B cell (primary cell): ENCODE measurements at regions not wholly inside any gene's neighbourhood (a gene's known extent, or its start where the extent isn't known, plus 50 kb on each side); places are given as distances from the start of the nearest gene placed in this dataset.

Experiments used
- CTCF ChIP-seq: fragments of 200-600 bp; IDR thresholded peaks from one replicate; pipeline ENCODE4 v1.8.0; 2022; ENCODE audit warnings: antibody characterized with exemption, mild to moderate bottlenecking
- EZH2 ChIP-seq: IDR thresholded peaks from 2 replicates; pipeline ENCODE4 v1.6.1; 2012; ENCODE audit warnings: borderline replicate concordance, low read depth, mild to moderate bottlenecking, moderate library complexity, low read length; ENCODE audit not compliant: insufficient read depth, poor library complexity, severe bottlenecking

- TF ChIP-seq CTCF (no peak), EZH2 (no peak)
Observed at GRCh38 chr6:10235344-10235743, 179.5 kb downstream of the TFAP2A start.
